ENCODE measurements at regions not wholly inside any gene's neighbourhood (a gene's known extent, or its start where the extent isn't known, plus 50 kb on each side); places are given as distances from the start of the nearest gene placed in this dataset.

DNA sequence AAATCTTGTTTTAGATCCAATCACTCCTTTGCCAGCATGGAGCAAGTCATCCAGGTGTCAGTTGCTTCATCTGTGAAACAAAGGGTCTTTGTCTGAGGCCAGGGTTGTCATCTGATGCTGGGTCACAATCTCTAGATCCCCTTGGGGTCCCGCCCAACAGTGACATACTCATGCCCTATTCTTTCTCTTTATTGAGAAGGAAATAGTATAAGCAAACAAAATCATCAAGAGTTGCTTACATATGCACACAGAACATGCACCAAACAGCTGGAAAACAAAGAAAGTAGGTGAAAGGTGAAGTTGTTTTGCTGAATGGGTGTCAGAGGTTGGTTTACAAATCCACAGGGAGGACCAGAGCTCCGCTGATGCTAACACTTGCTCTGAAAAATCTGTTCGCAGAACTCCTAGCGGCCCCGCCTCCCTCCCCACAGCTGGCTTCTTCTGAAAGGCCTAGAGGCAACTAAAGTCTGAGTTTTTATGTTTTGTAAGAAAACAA, 106.1 kb upstream of the SLC44A1 start:
- H3K4me3 ChIP-seq: no peak overlapping the region
- H4K20me1 ChIP-seq: no peaks in the 10 kb centered on the region
- no peaks in the 10 kb centered on the region for H3K36me3 ChIP-seq
- H3K27me3 ChIP-seq: no peaks in the 10 kb centered on the region
- no peak for TF ChIP-seq Cebpa-rat (IDR thresholded peaks at IDR 0.05)
- H3K9ac ChIP-seq: no peak overlapping the region
- no peaks in the 10 kb centered on the region for H3K9me3 ChIP-seq
- peak overlapping the region; percentile 36; the same call in 1 of the 2 replicates for H3K27ac ChIP-seq
- H3K4me1 ChIP-seq: peaks cover 43% of the 10 kb centered on the region
- H3K4me2 ChIP-seq: peak overlapping the region; percentile 72

DNA sequence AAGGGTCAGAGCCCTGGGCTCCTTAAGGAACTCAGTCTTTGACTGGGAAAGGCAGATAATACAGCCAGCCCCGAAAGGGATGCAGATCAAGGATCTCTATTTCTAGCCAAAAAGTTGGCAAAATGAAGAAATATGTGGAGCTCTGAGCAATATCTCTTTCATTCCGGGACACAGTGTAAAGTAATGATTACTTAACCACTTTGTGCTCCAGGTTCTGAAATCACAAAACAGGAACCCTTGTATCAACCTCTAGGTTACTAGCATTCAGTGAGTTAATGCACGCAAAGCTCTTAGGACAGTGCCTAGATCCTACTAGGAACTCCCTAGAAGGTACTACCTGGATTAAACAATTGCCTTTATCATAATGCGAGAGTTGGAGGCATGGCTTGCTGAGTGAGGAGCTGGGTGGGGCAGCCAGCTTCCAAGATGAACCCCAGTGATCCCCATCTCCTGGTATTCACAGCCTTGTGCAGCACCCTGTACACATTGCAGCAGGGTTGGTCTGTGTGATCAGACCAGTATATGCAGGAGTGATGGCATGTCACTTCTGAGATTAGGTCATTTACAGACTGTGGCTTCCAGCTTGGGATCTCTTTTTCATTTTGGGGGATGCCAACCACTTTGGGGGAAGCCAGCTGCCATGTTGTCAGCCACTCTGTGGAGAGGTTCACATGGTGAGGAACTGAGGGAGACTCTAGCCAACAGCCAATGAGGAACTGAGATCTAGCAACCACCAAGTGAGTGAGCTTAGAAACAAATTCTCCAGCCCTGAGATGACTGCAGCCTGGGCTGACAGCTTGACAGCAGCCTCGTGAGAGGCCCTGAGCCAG, 103.1 kb upstream of the SLC44A1 start:
- H4K20me1 ChIP-seq: no peaks in the 10 kb centered on the region
- H3K9ac ChIP-seq: no peak overlapping the region
- no peaks in the 10 kb centered on the region for H3K27me3 ChIP-seq
- no peak overlapping the region for H3K27ac ChIP-seq
- TF ChIP-seq Cebpa-rat (IDR thresholded peaks at IDR 0.05): no peak
- H3K4me3 ChIP-seq: no peak overlapping the region
- H3K4me2 ChIP-seq: peak overlapping the region; percentile 12; the same call in 1 of the 2 replicates
- no peaks in the 10 kb centered on the region for H3K36me3 ChIP-seq
- H3K9me3 ChIP-seq: no peaks in the 10 kb centered on the region
- H3K4me1 ChIP-seq: peaks cover 43% of the 10 kb centered on the region

DNA sequence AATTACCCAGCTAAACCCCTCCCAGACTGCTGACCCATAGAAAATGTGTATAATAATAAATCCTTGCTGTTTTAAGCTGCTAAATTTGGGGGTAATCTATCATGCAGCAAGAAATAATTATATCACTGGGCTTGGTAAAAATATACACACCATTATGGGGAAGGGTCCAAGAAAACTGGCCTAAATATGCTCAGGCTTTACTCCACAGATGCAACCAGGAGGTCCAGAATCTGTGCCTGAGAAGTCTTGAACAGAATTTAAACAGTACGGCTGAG, 102.5 kb upstream of the SLC44A1 start:
- Histone ChIP-seq H3K4me1 (peaks cover 43% of the 10 kb centered on the region), H3K36me3 (no peaks in the 10 kb centered on the region), H3K4me3 (no peak overlapping the region), H3K27ac (no peak overlapping the region), H4K20me1 (no peaks in the 10 kb centered on the region), H3K27me3 (no peaks in the 10 kb centered on the region), H3K9ac (no peak overlapping the region), H3K9me3 (no peaks in the 10 kb centered on the region), H3K4me2 (peak overlapping the region; percentile 12; the same call in 1 of the 2 replicates)
- no peak for TF ChIP-seq Cebpa-rat (IDR thresholded peaks at IDR 0.05)

DNA sequence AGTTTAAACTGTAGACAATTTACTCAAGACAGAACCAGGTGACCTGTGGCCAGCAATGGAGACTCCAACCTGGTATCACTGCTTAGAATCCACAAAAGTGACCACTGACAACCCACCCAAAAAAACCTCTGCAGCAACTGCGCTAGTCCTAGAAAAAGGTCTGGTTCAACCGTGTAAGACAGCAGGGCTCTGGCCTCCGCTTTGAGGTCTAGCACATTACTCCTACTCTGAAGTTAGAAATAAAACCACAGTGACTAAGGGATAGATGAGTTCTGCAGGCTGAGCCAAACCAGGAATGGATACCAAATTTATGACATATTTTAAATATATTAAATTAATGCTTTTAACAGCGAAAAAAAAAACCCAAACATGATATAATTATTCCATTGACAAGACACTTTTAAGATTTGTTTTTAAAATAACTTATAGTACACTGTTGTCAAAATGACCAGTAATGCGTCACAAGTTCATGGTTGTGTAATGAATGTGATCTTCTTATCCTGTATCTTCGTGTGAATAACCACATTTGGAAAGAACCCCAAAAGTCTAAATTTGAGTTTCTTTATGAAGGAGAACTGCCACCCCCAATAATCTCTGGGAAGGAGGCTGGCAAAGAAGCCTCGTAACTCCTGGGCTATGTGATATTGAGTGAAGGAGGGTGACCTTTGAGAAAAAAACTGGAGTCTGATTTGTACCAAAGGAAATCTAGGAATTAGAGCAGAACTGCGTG, 101.9 kb upstream of the SLC44A1 start:
- Histone ChIP-seq H3K9me3 (no peaks in the 10 kb centered on the region), H3K36me3 (no peaks in the 10 kb centered on the region), H3K4me2 (no peak overlapping the region), H4K20me1 (no peaks in the 10 kb centered on the region), H3K27ac (no peak overlapping the region), H3K9ac (no peak overlapping the region), H3K4me3 (no peak overlapping the region), H3K4me1 (peaks cover 42% of the 10 kb centered on the region), H3K27me3 (no peaks in the 10 kb centered on the region)
- TF ChIP-seq Cebpa-rat (IDR thresholded peaks at IDR 0.05): no peak

DNA sequence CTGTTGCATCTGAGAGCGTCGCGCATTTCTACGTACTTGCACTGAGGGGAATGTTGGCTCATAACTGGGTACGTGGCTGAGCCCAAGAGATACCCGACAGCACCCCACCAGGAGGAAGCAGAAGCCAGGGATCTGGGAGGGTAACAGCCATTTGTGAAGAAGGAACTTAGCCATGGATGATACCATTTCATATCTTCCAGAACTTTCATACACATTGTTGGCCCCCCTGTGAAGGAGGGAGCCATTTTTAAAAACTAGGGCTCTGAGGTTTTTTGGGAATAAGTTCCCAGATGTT, 101.4 kb upstream of the SLC44A1 start:
- H3K9me3 ChIP-seq: no peaks in the 10 kb centered on the region
- peaks cover 37% of the 10 kb centered on the region for H3K4me1 ChIP-seq
- no peaks in the 10 kb centered on the region for H3K36me3 ChIP-seq
- H3K9ac ChIP-seq: no peak overlapping the region
- H3K4me3 ChIP-seq: no peak overlapping the region
- no peak overlapping the region for H3K4me2 ChIP-seq
- no peaks in the 10 kb centered on the region for H4K20me1 ChIP-seq
- no peak for TF ChIP-seq Cebpa-rat (IDR thresholded peaks at IDR 0.05)
- no peak overlapping the region for H3K27ac ChIP-seq
- no peaks in the 10 kb centered on the region for H3K27me3 ChIP-seq

DNA sequence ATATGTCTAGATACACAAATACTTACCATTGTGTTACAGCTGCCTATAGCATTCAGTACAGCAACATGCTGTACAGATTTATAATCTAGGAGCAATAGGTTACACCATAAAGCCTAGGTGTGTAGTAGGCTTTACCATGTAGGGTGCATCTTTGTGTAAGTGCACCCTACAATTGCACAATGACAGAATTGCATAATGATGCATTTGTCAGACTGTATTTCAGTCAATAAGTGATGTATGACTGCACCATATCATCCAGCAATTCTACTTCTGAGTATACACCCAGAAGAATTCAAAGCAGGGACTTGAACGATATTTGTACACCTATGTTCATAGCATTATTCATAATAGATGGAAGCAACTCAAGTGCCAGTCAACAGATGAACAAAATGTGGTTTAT, 100.4 kb upstream of the SLC44A1 start:
- H3K4me2 ChIP-seq: no peak overlapping the region
- no peak overlapping the region for H3K9ac ChIP-seq
- no peaks in the 10 kb centered on the region for H3K9me3 ChIP-seq
- TF ChIP-seq Cebpa-rat (IDR thresholded peaks at IDR 0.05): no peak
- no peak overlapping the region for H3K27ac ChIP-seq
- no peaks in the 10 kb centered on the region for H3K27me3 ChIP-seq
- no peaks in the 10 kb centered on the region for H3K36me3 ChIP-seq
- peaks cover 37% of the 10 kb centered on the region for H3K4me1 ChIP-seq
- H3K4me3 ChIP-seq: no peak overlapping the region
- H4K20me1 ChIP-seq: no peaks in the 10 kb centered on the region

DNA sequence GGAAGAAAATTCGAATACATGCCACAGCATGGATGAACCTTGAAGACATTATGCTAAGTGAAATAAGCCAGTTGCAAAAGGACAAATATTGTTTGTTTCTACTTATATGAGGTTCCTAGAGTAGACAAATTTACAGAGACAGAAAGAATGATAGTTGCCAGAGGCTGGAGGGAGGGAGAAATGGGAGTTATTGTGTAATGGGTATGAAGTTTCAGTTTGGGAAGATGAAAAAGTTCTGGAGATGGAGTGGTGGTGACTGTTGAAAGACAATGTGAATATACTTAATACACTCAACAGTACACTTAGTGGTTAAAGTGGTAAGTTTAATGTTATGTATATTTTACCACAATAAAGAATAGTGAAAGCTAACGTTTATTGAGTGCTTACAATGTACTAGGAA, 99.6 kb upstream of the SLC44A1 start:
- Histone ChIP-seq H3K9ac (no peak overlapping the region), H3K9me3 (no peaks in the 10 kb centered on the region), H3K4me3 (no peak overlapping the region), H3K27ac (no peak overlapping the region), H4K20me1 (no peaks in the 10 kb centered on the region), H3K4me1 (peaks cover 32% of the 10 kb centered on the region), H3K27me3 (no peaks in the 10 kb centered on the region), H3K4me2 (no peak overlapping the region; the same call in 1 of the 2 replicates), H3K36me3 (no peaks in the 10 kb centered on the region)
- no peak for TF ChIP-seq Cebpa-rat (IDR thresholded peaks at IDR 0.05)

DNA sequence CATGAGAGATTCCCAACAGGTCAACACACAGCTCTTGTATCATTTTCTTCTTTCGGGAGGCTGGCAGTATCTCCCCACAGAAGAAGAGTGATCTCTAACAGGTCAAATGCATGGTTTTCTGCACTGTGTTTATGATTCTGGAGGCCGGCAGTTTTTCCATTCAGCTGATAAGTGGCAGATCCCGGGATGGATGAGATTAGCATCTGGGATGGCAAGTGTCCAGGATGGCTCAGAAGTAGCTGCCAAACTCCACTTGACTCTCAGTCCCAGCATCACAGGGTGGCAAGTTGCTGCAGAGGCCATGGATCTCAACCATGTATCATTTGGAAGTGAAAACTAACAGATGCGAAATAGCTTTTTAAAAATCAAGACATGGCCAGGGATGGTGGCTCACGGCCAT, 97.8 kb upstream of the SLC44A1 start:
- Histone ChIP-seq H3K36me3 (no peaks in the 10 kb centered on the region), H4K20me1 (no peaks in the 10 kb centered on the region), H3K27me3 (no peaks in the 10 kb centered on the region), H3K4me1 (peaks cover 29% of the 10 kb centered on the region), H3K9me3 (no peaks in the 10 kb centered on the region), H3K4me3 (no peak overlapping the region), H3K4me2 (no peak overlapping the region), H3K27ac (no peak overlapping the region), H3K9ac (no peak overlapping the region)
- TF ChIP-seq Cebpa-rat (IDR thresholded peaks at IDR 0.05): no peak

DNA sequence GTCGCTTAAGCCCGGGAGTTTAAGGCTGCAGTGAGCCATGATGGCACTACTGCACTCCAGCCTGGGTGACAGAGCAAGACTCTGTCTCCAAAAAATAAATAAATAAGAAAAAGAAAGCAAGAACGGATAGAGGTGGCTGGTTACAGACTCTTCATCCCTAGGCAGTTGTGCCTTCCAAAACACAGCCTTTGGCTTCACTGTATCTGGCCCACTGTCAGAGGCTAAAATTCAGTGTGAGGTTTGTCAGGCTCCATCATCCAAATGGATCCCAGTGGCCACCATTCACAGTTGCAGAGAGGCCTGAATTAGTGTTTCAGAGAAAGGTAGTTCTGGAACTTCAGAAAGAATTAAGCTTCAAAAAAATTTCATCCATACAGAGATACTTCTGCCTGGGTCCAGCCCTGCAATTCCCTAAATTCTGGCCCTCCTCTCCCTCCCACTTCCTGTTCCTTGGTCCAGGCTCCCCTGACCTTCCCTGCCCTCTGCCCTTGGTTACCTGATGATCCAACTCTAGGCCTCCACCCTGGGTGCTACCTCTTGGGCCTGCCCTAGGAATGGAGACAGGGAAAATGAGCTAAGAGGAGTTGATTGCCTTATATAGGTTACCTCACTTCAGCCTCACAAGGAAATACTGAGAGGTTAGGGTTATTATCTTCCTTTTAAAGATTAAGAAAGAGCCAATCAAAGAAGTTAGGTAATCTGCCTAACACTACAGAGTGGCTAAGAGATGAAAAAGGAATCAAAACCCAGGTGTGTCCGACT, 97.2 kb upstream of the SLC44A1 start:
- no peak for TF ChIP-seq Cebpa-rat (IDR thresholded peaks at IDR 0.05)

More for the DNA sequence above, 97.2 kb upstream of the SLC44A1 start:
- no peaks in the 10 kb centered on the region for H4K20me1 ChIP-seq
- H3K27me3 ChIP-seq: no peaks in the 10 kb centered on the region
- no peaks in the 10 kb centered on the region for H3K36me3 ChIP-seq
- H3K4me2 ChIP-seq: no peak overlapping the region
- H3K4me1 ChIP-seq: peaks cover 25% of the 10 kb centered on the region
- H3K4me3 ChIP-seq: no peak overlapping the region
- H3K9me3 ChIP-seq: no peaks in the 10 kb centered on the region
- H3K9ac ChIP-seq: no peak overlapping the region
- H3K27ac ChIP-seq: no peak overlapping the region
